ENCODE measurements at regions not wholly inside any gene's neighbourhood (a gene's known extent, or its start where the extent isn't known, plus 50 kb on each side); places are given as distances from the start of the nearest gene placed in this dataset.

DNA sequence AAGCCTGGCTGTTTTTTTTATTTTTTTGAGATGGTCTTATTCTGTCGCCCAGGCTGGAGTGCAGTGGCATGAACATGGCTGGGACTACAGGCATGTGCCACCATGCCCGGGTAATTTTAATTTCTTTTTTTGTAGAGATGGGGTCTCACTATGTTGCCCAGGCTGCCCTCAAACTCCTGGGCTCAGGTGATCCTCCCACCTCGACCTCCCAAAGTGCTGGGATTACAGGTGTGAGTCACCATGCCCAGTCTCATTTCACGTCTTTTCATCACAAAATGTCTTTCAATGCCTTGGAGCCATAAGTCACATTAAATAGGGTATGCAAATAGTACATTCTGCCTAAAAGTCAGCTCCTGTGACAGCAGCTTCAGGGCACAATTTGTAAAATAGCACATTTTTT lies 52.8 kb downstream of the SOX2 start:
- no peak for DNase-seq

DNA sequence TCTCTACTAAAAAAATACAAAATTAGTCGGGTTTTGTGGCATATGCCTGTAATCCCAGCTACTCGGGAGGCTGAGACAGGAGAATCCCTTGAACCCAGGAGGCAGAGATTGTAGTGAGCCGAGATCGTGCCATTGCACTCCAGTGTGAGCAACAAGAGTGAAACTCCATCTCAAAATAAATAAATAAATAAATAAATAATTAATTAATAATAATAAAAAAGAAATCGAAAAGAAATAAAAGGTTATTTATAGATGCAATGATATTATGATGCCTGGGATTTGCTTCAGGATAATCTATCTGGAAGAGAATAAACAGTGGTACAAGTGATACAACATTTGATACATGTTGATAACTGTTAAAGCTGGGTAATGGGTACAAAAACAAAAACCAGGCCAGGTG lies 58.6 kb downstream of the SOX2 start:
- DNase-seq, result no peak

DNA sequence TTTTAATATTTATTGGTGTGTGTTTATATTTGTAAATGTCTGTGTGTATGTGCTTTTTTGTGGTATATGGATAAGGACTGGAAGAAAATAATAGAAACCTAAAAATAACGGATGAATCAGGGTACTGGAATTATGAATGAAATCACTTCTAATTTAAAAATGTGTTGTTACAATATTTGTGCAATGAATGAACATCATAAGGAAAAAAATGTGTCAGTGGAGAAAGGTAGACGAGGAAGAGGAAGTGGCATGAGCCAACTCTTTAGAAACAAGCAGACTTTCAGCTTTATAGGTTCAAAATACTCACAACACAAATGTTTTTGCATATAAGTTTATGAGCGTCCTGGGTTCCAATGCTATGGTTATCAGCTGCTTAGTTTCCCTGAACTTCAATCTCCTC lies 59.4 kb downstream of the SOX2 start:
- peak; percentile 4 for DNase-seq

GRCh38 chr3:181772166-181772565 lies 60.4 kb downstream of the SOX2 start:
- DNase-seq, result no peak

DNA sequence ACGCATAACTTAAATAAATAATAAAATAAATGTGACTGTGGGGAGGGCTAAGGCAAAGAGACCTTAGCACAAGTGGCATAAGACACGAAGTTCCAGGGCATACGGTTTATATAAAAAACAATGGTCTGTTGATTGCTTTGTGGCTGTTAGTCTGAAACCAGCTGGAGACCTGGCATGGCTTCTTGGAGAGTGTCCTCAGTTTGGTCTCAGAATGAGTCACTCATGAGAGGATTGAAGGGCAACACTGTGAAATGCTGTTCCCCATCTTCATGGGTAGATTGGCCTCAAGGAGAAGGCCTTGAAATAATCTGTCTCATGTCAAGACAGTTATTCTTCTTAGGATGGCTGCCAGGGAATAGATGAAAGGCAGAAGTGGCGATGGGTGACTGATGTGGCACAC lies 62.2 kb downstream of the SOX2 start:
- DNase-seq, result no peak

DNA sequence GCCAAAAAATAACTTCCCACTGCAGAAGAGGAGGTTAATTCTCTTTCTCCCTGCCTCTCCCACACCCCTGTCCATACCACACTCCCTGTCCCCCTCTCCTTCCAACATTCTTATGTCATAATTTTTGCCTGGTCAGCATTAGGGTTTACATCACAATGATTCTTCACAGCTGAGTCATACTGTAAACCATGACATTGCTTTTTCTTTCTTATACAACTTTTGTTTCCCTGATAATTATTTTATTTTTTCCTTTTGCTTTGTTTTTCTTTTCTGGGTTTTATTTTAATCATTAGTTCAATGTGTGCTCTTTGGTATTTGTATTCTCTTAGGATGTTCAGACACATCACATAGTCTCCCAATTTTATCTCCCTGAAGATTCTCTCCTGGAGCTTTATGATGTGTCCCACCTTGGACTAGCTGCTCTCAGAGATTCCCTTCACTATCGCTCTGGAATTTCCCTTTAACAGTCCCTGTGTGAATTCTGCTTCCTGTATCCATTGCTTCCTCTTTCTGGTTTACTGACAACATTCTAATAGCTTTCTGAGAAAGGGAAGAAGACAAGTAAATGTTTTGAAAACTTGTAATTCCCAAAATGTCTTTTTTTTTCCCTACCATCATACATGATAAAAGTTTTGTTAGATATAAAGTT lies 70.7 kb downstream of the SOX2 start:
- peak; percentile 69 for DNase-seq

- DNase-seq, result peak; percentile 49
Observed at GRCh38 chr3:181790561-181790960, 78.8 kb downstream of the SOX2 start.

DNA sequence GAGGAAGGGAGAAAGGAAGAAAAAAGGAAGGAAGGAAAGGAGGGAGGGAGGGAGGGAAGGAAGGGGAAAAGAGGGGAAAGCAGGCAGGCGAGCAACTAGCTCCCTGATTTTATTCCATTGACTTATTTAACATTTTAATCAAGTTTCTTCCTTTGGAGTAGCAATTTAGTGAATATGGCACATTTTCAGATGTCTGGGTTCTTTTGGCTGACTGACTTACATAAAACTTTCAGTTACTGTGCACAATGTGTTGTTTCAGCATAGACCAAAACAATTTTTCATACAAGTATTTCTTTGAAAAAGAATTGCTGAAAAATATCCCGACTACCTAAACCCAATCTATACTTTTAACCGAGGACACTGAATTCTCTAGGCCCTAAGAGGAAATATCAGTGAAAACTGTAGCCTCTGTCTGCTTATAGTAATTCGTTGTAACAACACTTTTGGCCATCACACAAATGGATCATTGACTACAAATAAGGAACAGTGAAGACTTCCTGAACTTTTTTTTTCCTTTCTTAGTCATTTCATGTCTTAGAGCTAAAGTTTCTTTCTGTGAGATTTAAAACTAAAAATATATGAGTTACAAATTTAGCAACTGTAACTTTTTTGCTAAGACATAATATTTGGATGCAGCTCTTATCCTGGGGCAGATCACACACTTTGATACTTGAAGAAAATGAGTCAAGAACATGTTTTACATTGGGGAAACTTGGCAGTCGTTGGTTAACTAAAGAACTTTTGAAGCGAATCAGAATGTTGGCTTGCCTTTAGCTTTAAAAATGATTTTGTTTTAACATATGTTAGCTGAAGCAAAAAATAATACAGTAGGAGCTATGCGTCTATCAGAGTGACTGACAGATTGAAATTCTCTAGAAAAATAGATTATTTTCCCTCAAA lies 79.6 kb downstream of the SOX2 start:
- DNase-seq, result peak; percentile 21

GRCh38 chr3:181793006-181793405 lies 81.3 kb downstream of the SOX2 start:
- DNase-seq, result no peak

GRCh38 chr3:181794011-181794790 lies 82.5 kb downstream of the SOX2 start:
- DNase-seq, result peak; percentile 41

DNA sequence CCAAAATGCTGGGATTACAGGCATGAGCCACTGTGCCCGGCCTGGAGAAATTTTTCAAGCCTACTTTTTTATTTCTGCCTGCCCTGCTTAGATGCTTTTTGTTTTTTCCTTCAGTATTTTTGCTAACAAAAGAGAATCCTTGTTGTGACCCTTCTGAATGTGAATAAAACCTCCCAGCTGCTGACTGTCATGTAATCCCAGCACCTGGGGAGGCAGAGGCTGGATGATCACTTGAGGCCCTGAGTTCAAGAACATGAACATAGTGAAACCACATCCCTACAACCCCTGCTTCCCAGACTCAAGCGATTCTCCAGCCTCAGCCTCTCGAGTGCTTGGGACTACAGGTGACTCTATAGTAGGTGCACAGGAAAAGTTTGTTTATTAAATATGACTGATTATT lies 84.9 kb downstream of the SOX2 start:
- DNase-seq, result no peak

GRCh38 chr3:181797431-181797830 lies 85.7 kb downstream of the SOX2 start:
- DNase-seq, result no peak

- DNase-seq, result no peak
Observed at GRCh38 chr3:181805703-181806102, 94.0 kb downstream of the SOX2 start.

DNA sequence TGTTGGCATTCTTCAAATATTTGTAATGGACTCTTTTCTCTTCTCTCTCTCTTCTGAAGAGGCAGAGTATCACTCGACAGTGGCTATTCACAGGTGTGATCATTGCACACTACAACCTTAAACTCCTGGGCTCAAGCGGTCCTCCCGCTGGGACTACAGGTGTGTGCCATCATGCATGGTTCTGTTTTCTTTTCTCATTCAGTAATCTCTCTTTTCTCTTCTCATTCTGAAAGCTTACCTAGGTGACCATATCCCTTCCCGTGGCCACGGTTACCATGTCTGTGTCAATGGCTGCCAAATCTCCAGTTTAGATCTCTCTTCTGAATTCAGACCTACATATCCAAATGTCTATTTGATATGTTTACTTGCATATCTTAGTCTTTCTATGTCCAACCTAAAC lies 96.3 kb downstream of the SOX2 start:
- no peak for DNase-seq

DNA sequence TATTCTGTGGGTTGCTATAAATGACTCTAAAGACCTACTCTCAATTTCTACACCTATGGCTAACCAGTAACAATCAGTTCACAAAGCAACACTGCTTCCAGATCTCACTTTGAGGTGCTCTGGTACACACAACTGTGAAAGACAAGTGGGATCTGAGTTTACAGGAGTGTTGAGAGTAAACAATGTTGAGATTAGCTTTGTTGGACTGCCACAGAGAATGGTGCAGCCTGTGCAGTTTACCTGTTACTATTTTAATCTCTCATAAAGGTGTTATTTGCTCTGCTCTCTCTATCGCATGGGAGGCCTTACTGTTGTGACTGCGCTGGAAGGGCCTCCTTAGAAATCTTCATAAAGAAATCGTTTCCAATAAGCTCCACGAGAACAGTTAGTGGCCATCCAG lies 112.0 kb downstream of the SOX2 start:
- DNase-seq, result no peak

- DNase-seq, result no peak
Observed at GRCh38 chr3:181824961-181825360, 113.2 kb downstream of the SOX2 start.

- DNase-seq, result no peak
Observed at GRCh38 chr3:181839039-181839915, 127.6 kb downstream of the SOX2 start.

GRCh38 chr3:181839916-181840297 lies 128.2 kb downstream of the SOX2 start:
- DNase-seq, result no peak

- no peak for DNase-seq
Observed at GRCh38 chr3:181844211-181844610, 132.5 kb downstream of the SOX2 start.

DNA sequence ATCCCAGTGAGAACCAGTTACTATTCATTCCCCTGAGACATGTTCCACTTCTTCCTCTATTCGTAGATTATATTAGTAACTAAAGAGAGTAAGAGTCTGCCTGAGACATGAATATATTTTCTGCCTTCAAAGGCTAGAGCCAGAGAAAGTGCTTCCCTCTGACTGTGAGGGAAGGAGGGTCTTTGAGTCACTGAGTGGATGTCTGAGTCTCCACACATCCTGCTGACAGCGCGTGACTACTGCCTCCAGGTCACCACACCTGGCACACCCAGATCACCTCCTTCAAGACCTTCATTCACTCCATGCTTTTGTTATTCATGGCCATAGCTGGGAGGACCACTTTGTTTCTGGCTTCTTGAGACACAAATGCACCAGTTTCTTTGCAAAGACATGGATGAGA lies 135.6 kb downstream of the SOX2 start:
- DNase-seq, result no peak

DNA sequence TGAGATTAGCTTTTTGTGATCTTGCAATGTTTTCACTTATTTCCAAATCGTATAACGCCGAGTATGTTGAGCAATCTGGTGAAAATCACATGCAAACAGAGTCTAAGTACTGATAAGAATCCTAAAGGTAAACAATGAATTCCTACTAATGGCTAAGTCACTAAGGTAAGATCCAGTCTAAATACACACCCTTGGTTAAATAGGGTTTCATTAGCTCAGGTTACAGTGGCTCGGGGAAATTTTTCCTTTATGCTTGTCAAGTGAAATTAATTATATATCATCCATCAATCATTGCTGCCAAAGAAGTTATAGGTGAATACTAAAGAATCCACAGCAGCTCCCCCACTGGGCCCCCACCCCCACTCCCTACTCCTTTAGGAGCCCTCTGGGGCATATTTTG lies 139.3 kb downstream of the SOX2 start:
- DNase-seq, result no peak

DNA sequence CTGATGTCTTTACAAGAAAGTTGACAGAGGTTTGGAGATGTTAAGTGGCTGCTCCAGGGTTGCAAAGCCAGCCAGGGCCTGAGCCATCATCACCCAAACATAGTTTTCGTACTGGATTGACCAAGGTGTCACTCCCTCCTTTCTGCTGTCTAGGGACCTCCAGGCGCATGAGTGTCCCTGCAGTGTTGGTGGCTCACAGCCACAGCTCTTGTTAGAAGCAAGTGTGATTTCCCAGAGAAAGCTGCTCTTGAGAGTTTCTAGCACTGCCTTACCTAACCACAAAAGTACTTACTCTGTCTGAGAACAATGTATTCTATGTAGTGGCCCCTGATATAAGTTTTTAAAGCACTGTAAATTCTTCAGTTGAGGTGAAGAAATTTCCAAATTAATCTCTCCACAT lies 144.1 kb downstream of the SOX2 start:
- no peak for DNase-seq

All from fibroblast of skin of abdomen (primary cell).